HG03196 (cell line): ENCODE measurements at regions not wholly inside any gene's neighbourhood (a gene's known extent, or its start where the extent isn't known, plus 50 kb on each side); places are given as distances from the start of the nearest gene placed in this dataset.
"Not testable (repeated sequence)": the region's sequence is repeated elsewhere in the genome, so short reads cannot be mapped to it uniquely, and the experiment has no call there.

Experiments
- ATAC-seq: cut with Tn5 transposase; IDR thresholded peaks from one replicate; pipeline ENCODE4 v1.9.1; 2021; ENCODE audit not compliant: unreplicated experiment

GRCh38 chr16:76800196-76800595, 390.8 kb upstream of the MON1B start:
- ATAC-seq: no peak

GRCh38 chr16:76801357-76801756, 389.6 kb upstream of the MON1B start:
- ATAC-seq: no peak

- ATAC-seq: no peak
Observed at GRCh38 chr16:76816475-76816874, 374.5 kb upstream of the MON1B start.

GRCh38 chr16:76818606-76819181, 372.3 kb upstream of the MON1B start:
- ATAC-seq: no peak

GRCh38 chr16:76819226-76819916, 371.6 kb upstream of the MON1B start:
- no peak for ATAC-seq

GRCh38 chr16:76824221-76824620, 366.8 kb upstream of the MON1B start:
- no peak for ATAC-seq

GRCh38 chr16:76824791-76825190, 366.2 kb upstream of the MON1B start:
- ATAC-seq: no peak

GRCh38 chr16:76835339-76835738, 355.7 kb upstream of the MON1B start:
- no peak for ATAC-seq

- ATAC-seq: no peak
Observed at GRCh38 chr16:76835779-76836300, 355.1 kb upstream of the MON1B start.

- no peak for ATAC-seq
Observed at GRCh38 chr16:76837872-76838271, 353.1 kb upstream of the MON1B start.

- ATAC-seq: no peak
Observed at GRCh38 chr16:76854234-76854633, 336.8 kb upstream of the MON1B start.

- ATAC-seq: no peak
Observed at GRCh38 chr16:76856112-76856511, 334.9 kb upstream of the MON1B start.

GRCh38 chr16:76857402-76857801, 333.6 kb upstream of the MON1B start:
- no peak for ATAC-seq

GRCh38 chr16:76862901-76863300, 328.1 kb upstream of the MON1B start:
- no peak for ATAC-seq

GRCh38 chr16:76866994-76867393, 324.0 kb upstream of the MON1B start:
- ATAC-seq: no peak

- no peak for ATAC-seq
Observed at GRCh38 chr16:76875898-76876297, 315.1 kb upstream of the MON1B start.

GRCh38 chr16:76879420-76879819, 311.6 kb upstream of the MON1B start:
- ATAC-seq: no peak

GRCh38 chr16:76880523-76880922, 310.5 kb upstream of the MON1B start:
- ATAC-seq: not testable (repeated sequence)

- no peak for ATAC-seq
Observed at GRCh38 chr16:76882105-76882504, 308.9 kb upstream of the MON1B start.

GRCh38 chr16:76883076-76883475, 307.9 kb upstream of the MON1B start:
- ATAC-seq: no peak

GRCh38 chr16:76885776-76886537, 305.0 kb upstream of the MON1B start:
- no peak for ATAC-seq

GRCh38 chr16:76897816-76898215, 293.2 kb upstream of the MON1B start:
- no peak for ATAC-seq
